ENCODE measurements at regions not wholly inside any gene's neighbourhood (a gene's known extent, or its start where the extent isn't known, plus 50 kb on each side); places are given as distances from the start of the nearest gene placed in this dataset.

DNA sequence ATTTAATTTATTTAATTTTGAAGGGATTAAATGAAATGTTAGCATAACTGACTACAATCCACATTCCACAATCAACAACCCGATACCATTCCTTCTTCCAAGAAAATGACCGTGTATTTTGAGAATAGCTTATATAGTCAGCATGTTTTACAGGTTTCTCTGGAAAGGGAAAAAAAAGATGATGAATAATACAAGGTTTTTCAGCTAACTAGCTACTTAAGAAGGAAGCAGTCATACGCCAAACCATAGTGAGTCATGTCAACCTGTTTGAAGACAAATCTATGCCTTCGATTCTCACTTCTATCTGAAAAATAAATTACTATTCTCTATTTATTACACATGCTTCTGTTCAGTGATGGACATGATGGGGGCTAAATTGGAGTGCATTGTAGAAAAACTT, 258.6 kb downstream of the EFNB2 start:
- TF ChIP-seq, protein P1, sequence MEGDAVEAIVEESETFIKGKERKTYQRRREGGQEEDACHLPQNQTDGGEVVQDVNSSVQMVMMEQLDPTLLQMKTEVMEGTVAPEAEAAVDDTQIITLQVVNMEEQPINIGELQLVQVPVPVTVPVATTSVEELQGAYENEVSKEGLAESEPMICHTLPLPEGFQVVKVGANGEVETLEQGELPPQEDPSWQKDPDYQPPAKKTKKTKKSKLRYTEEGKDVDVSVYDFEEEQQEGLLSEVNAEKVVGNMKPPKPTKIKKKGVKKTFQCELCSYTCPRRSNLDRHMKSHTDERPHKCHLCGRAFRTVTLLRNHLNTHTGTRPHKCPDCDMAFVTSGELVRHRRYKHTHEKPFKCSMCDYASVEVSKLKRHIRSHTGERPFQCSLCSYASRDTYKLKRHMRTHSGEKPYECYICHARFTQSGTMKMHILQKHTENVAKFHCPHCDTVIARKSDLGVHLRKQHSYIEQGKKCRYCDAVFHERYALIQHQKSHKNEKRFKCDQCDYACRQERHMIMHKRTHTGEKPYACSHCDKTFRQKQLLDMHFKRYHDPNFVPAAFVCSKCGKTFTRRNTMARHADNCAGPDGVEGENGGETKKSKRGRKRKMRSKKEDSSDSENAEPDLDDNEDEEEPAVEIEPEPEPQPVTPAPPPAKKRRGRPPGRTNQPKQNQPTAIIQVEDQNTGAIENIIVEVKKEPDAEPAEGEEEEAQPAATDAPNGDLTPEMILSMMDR (IDR thresholded peaks at IDR 0.05) = no peak

DNA sequence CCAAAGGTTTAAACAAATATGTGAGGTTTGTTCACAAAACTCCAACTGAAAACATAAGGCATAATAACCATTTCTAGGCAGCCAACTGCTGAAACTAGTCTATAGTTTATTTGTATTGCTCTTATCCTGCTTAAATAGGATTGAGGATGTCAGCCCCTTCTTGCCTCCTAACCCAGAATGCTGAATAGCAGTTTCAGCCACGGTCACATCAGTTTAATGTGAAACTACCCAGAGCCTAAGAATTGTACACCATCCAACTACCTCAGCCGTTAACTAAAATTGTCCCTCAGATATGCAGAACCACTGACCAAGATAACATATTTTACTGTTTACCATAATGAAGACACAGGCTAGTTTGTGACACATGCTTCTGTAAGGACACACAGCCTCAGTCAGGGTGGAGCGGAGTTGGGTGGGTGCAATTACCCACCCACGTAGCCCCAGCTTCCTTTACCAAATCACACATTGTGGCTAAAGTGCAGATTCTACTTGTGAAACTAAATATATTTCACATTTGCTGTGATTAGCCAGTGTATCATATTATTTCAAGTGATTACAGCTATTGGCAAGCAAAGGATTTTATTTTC, 259.9 kb downstream of the EFNB2 start:
- TF ChIP-seq, protein P1 (IDR thresholded peaks at IDR 0.05) = no peak

DNA sequence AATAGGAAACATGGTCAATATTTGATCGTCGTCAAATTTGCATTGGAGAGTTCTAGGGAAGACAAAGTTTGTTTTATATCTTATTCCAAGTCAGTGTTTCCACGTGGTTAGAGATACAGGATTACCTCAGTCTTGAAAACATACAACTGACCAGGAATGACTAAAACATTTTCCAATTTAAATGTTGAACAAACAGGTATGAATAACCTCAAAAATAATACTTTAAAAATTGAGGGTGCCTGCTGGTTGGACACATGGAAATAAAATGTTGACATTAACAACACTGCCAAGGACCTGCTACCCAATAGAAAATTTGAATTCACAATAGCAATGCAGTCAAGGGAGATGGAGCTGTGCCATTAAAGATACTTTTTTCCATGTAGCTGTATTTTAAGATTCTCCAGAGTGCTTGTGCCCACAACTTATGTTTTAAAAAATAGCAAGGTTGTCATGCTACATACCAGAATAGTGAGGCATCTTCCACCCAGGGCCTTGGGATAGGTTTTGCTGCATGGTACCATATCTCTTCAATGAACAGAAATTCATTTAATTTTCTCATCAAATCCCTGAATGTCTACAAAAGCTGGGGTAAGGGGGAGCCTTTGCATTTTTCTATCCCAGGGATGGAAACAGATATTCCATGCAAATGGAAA, 260.8 kb downstream of the EFNB2 start:
- TF ChIP-seq, protein P1 (IDR thresholded peaks at IDR 0.05) = no peak

DNA sequence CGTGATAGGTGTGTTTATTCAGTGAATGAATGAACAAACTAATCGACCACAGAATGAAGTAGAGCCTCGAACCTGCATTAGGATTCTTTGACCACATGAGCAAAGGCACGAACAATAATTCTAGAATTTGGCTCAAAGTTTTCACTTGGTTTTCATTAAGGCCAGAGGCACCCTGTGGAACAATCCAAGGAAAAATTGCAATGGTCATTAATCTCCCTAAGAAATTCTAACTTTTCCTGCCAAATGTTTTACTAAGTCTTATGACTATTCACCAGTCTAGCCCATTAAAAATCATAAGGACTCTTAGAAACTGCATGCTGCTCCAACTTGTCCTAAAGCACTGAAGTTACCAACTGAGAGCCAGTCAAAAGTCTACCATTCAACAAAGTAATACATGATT, 271.7 kb downstream of the EFNB2 start:
- TF ChIP-seq, protein P1 (IDR thresholded peaks at IDR 0.05) = no peak

DNA sequence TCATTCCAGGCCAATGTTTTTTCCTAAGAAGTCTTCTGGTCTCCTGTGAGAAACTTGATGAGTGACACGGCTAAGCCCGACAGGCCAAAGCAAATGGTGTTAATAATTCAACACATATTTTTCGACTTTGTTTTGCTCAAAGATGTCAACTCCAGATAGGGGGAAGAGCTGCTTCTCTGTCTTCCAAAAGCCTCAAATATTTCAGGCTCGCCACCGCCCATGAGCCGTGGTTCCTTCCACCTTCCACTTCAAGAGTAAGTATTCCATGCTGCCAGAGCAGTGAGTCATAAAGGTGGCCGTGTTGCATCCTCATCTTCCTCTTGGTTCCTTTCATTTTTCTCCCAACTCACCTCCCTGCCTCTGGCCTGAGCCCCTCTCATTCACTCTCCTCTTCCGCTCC, 272.6 kb downstream of the EFNB2 start:
- TF ChIP-seq, protein P1 (IDR thresholded peaks at IDR 0.05) = no peak

DNA sequence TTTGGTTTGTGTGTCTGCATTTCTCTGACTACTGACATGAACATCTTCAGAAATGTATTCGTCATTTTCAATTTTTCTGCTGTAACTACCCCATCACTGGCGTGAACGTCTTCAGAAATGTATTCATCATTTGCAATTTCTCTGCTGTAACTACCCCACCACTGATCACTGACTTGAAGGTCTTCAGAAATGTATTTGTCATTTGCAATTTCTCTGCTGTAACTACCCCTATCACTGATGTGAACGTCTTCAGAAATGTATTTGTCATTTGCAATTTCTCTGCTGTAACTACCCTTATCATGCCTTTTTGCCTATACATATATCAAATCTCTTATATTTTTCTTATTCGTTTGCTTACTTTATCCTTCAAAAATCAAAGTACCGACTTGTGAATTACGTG, 274.0 kb downstream of the EFNB2 start:
- TF ChIP-seq, protein P1 (IDR thresholded peaks at IDR 0.05) = no peak

DNA sequence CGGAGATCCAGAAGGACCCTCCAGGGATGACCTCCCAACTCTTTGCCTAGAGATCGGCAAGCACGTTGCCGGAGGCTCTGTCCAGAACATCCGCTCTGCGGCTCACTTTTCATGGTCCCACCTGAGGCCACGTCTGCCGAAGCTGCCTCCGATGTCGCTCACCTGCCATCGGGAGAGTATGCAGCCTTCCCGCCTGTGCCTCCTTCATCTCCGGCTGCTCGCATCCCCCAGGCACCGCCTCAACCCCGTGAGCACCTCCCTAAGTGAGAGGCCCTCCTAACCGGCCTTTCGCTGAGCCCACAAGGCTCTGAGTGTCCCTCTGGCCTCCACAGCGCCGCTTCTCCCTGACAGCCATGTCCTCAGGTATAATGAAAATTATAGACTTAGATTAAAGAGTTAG, 275.1 kb downstream of the EFNB2 start:
- TF ChIP-seq, protein P1 (IDR thresholded peaks at IDR 0.05) = no peak
